ENCODE measurements at regions not wholly inside any gene's neighbourhood (a gene's known extent, or its start where the extent isn't known, plus 50 kb on each side); places are given as distances from the start of the nearest gene placed in this dataset.

DNA sequence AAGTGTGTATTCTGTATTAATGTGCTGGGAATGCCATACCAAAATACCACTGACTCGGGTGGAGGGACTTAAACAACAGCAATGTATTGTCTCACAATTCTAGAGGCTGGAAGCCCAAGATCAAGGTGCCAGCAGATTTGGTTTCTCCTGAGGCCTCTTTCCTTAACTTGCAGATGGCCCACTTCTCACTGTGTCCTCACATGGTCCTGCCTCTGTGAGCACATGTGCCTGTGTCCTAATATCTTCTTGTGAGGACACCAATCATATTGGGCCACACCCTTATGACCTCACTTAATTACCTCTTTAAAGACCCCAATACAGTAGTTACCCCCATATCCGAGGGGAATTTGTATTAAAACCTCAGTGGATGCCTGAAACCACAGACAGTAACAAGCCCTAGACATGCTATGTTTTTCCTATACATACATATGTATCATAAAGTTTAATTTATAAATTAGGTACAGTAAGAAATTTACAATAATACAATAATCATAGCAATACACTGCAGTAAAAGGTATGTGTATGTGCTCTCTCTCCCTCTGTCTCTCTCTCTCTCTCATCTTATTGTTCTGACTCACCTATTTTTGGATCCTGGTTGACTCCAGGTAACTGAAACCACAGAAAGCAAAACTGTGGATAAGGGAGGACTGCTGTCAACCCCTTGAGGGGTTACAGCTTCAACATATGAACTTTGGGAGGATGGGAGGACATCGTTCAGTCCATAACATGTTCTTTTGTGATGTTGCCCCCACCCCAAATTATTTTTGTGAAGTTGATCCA, 174.3 kb downstream of the IRS2 start:
- Histone ChIP-seq H3K9me3 (ENCODE audit: control insufficient read depth in 3 of 3, low read length in 3 of 3) (no peaks in the 10 kb centered on the region), H3K9ac (ENCODE audit: low read depth in 1 of 3, low read length in 3 of 3) (no peak overlapping the region), H3K27ac (ENCODE audit: low read depth, low read length) (no peak overlapping the region), H3K4me1 (ENCODE audit: control insufficient read depth in 3 of 3, insufficient read depth in 3 of 3, low read length in 3 of 3) (no peaks in the 10 kb centered on the region), H3K4me3 (ENCODE audit: low read length in 3 of 3) (no peak overlapping the region), H3K36me3 (ENCODE audit: control insufficient read depth in 3 of 3, insufficient read depth in 3 of 3, low read length in 3 of 3) (no peaks in the 10 kb centered on the region), H3K27me3 (ENCODE audit: control insufficient read depth in 3 of 3, insufficient read depth in 3 of 3, low read length in 3 of 3) (peaks cover 0 to 2% (median 0%) of the 10 kb centered on the region in 3 donors)

DNA sequence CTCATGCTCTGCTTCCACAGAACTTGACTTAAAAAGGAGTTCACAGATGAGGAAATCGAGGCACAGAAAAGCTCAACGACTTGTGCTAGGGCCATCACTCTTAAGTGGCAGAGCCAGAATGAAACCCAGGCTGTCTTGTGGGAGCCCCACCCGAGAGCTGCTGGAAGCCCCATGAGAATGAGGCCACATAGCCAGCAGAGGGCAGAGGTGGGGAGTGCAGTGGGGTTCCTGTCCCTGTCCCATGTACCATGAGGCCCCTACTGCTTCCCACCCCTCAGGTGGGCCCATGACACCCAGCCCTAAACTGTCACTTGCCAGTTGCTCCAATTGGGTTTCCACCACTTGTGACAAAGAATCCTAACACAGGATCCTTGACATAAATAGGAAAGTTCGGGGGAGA, 175.9 kb downstream of the IRS2 start:
- H3K27me3 ChIP-seq (ENCODE audit: control insufficient read depth in 3 of 3, insufficient read depth in 3 of 3, low read length in 3 of 3), result peaks cover 0 to 2% (median 0%) of the 10 kb centered on the region in 3 donors
- H3K9ac ChIP-seq (ENCODE audit: low read depth in 1 of 3, low read length in 3 of 3), result no peak overlapping the region
- H3K4me1 ChIP-seq (ENCODE audit: control insufficient read depth in 3 of 3, insufficient read depth in 3 of 3, low read length in 3 of 3), result no peaks in the 10 kb centered on the region
- no peaks in the 10 kb centered on the region for H3K36me3 ChIP-seq (ENCODE audit: control insufficient read depth in 3 of 3, insufficient read depth in 3 of 3, low read length in 3 of 3)
- H3K27ac ChIP-seq (ENCODE audit: low read depth, low read length), result no peak overlapping the region
- no peak overlapping the region for H3K4me3 ChIP-seq (ENCODE audit: low read length in 3 of 3)
- no peaks in the 10 kb centered on the region for H3K9me3 ChIP-seq (ENCODE audit: control insufficient read depth in 3 of 3, low read length in 3 of 3)

DNA sequence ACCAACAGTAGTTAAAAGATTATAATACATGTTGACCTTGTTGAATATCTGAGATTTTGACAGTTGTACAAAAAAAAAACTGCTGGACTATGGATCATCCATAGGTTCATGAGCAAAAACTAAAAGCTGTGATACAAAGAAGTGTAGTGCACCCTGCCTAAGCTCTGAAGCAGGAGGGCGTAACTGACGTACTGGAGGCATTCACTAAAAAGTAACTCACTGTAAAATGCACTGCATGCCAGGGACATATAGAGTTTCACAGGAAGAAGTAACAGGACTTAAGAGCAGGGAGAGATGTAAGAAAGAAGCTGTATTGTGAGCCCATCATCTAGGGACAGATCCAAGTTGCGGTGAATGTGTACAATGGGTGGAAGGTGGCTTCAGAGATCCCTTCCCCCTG, 177.9 kb downstream of the IRS2 start:
- H3K27me3 ChIP-seq (ENCODE audit: control insufficient read depth in 3 of 3, insufficient read depth in 3 of 3, low read length in 3 of 3), result peaks cover 0 to 2% (median 0%) of the 10 kb centered on the region in 3 donors
- no peak overlapping the region for H3K9ac ChIP-seq (ENCODE audit: low read depth in 1 of 3, low read length in 3 of 3)
- no peaks in the 10 kb centered on the region for H3K9me3 ChIP-seq (ENCODE audit: control insufficient read depth in 3 of 3, low read length in 3 of 3)
- no peaks in the 10 kb centered on the region for H3K4me1 ChIP-seq (ENCODE audit: control insufficient read depth in 3 of 3, insufficient read depth in 3 of 3, low read length in 3 of 3)
- no peaks in the 10 kb centered on the region for H3K36me3 ChIP-seq (ENCODE audit: control insufficient read depth in 3 of 3, insufficient read depth in 3 of 3, low read length in 3 of 3)
- no peak overlapping the region for H3K27ac ChIP-seq (ENCODE audit: low read depth, low read length)
- no peak overlapping the region for H3K4me3 ChIP-seq (ENCODE audit: low read length in 3 of 3)

DNA sequence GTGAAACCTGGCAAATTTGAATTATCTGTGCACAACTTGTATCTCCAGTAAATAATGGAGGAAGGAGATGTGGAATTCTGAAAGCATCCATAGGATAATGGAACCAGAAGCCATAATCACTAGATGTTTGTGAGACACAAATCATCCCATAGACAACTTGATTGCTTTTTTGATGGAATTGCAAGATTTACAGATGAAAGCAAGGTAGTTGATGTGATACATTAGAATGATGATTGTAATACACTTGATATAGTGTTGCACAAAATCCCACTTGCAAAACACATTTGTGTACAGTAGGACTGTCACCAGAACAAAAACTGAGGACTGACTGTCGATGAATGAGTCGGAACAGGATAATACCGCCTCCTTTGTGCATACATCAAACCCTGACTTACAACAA, 178.3 kb downstream of the IRS2 start:
- H3K4me1 ChIP-seq (ENCODE audit: control insufficient read depth in 3 of 3, insufficient read depth in 3 of 3, low read length in 3 of 3), result no peaks in the 10 kb centered on the region
- H3K27ac ChIP-seq (ENCODE audit: low read depth, low read length), result no peak overlapping the region
- no peaks in the 10 kb centered on the region for H3K36me3 ChIP-seq (ENCODE audit: control insufficient read depth in 3 of 3, insufficient read depth in 3 of 3, low read length in 3 of 3)
- H3K4me3 ChIP-seq (ENCODE audit: low read length in 3 of 3), result no peak overlapping the region
- no peaks in the 10 kb centered on the region for H3K9me3 ChIP-seq (ENCODE audit: control insufficient read depth in 3 of 3, low read length in 3 of 3)
- H3K9ac ChIP-seq (ENCODE audit: low read depth in 1 of 3, low read length in 3 of 3), result no peak overlapping the region
- peaks cover 0 to 2% (median 0%) of the 10 kb centered on the region in 3 donors for H3K27me3 ChIP-seq (ENCODE audit: control insufficient read depth in 3 of 3, insufficient read depth in 3 of 3, low read length in 3 of 3)

DNA sequence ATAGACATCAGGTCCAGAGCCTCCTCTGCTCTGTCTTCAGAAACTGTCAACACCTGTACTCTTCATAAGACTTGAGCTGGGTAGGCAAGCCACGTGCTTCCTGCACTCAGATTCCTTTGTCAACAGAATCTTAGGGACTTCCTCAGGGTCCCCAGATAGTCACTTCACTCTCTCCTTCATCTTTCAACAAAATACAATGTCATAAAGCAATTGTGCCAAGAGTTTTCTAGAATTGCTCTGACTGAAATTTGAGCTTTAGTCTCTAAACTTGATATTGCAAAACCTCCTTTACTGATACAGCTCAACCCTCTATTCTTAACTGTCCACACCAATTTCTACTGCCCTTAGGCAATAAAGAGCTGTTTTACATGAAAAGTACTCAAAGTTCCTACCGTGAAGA, 179.9 kb downstream of the IRS2 start:
- H3K9ac ChIP-seq (ENCODE audit: low read depth in 1 of 3, low read length in 3 of 3), result no peak overlapping the region
- H3K4me1 ChIP-seq (ENCODE audit: control insufficient read depth in 3 of 3, insufficient read depth in 3 of 3, low read length in 3 of 3), result no peaks in the 10 kb centered on the region
- H3K4me3 ChIP-seq (ENCODE audit: low read length in 3 of 3), result no peak overlapping the region
- H3K27me3 ChIP-seq (ENCODE audit: control insufficient read depth in 3 of 3, insufficient read depth in 3 of 3, low read length in 3 of 3), result peaks cover 0 to 2% (median 0%) of the 10 kb centered on the region in 3 donors
- H3K9me3 ChIP-seq (ENCODE audit: control insufficient read depth in 3 of 3, low read length in 3 of 3), result no peaks in the 10 kb centered on the region
- H3K36me3 ChIP-seq (ENCODE audit: control insufficient read depth in 3 of 3, insufficient read depth in 3 of 3, low read length in 3 of 3), result no peaks in the 10 kb centered on the region
- no peak overlapping the region for H3K27ac ChIP-seq (ENCODE audit: low read depth, low read length)

DNA sequence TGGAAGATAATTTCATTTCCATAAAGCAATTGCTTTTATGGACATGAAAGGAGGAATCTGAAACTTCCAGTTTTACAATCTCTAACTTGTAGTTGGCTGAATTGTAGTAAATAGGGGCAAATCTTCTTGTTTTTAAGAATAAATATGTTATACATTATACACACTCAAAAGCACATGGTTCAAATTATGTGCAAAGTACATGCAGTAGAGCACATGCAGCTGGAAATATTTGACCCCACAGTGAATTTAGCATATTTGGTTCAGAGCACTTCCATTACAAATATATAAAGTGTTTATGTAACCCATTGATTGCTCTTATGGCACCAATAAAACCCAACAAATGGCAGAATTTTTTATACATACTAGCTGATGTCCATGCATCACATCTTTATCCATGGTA, 180.5 kb downstream of the IRS2 start:
- no peak overlapping the region for H3K9ac ChIP-seq (ENCODE audit: low read depth in 1 of 3, low read length in 3 of 3)
- H3K36me3 ChIP-seq (ENCODE audit: control insufficient read depth in 3 of 3, insufficient read depth in 3 of 3, low read length in 3 of 3), result no peaks in the 10 kb centered on the region
- no peaks in the 10 kb centered on the region for H3K9me3 ChIP-seq (ENCODE audit: control insufficient read depth in 3 of 3, low read length in 3 of 3)
- H3K27me3 ChIP-seq (ENCODE audit: control insufficient read depth in 3 of 3, insufficient read depth in 3 of 3, low read length in 3 of 3), result peaks cover 0 to 2% (median 0%) of the 10 kb centered on the region in 3 donors
- H3K27ac ChIP-seq (ENCODE audit: low read depth, low read length), result no peak overlapping the region
- H3K4me3 ChIP-seq (ENCODE audit: low read length in 3 of 3), result no peak overlapping the region
- no peaks in the 10 kb centered on the region for H3K4me1 ChIP-seq (ENCODE audit: control insufficient read depth in 3 of 3, insufficient read depth in 3 of 3, low read length in 3 of 3)

DNA sequence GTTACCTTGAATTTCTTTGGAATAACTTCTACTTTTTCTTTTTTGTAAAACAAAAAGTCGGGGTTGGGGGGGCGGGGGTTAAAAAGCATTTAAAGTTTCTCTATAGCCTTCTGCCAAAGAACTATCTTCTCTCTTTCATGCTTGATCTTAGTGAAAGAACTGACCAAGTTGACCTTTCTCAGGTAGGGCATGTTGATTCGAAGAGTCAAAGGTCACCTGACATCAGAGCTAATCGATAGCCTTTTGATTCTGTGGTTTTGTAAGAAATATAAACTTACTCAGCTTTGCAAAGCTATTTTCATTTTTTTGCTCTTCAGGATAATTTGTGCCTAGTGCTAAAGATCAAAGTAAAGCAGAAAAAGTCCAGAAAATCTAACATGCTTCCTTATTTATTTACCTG, 181.5 kb downstream of the IRS2 start:
- Histone ChIP-seq H3K9me3 (ENCODE audit: control insufficient read depth in 3 of 3, low read length in 3 of 3) (no peaks in the 10 kb centered on the region), H3K4me3 (ENCODE audit: low read length in 3 of 3) (no peak overlapping the region), H3K27ac (ENCODE audit: low read depth, low read length) (no peak overlapping the region), H3K9ac (ENCODE audit: low read depth in 1 of 3, low read length in 3 of 3) (no peak overlapping the region), H3K27me3 (ENCODE audit: control insufficient read depth in 3 of 3, insufficient read depth in 3 of 3, low read length in 3 of 3) (peaks cover 0 to 6% (median 3%) of the 10 kb centered on the region in 3 donors), H3K36me3 (ENCODE audit: control insufficient read depth in 3 of 3, insufficient read depth in 3 of 3, low read length in 3 of 3) (no peaks in the 10 kb centered on the region), H3K4me1 (ENCODE audit: control insufficient read depth in 3 of 3, insufficient read depth in 3 of 3, low read length in 3 of 3) (no peaks in the 10 kb centered on the region)

DNA sequence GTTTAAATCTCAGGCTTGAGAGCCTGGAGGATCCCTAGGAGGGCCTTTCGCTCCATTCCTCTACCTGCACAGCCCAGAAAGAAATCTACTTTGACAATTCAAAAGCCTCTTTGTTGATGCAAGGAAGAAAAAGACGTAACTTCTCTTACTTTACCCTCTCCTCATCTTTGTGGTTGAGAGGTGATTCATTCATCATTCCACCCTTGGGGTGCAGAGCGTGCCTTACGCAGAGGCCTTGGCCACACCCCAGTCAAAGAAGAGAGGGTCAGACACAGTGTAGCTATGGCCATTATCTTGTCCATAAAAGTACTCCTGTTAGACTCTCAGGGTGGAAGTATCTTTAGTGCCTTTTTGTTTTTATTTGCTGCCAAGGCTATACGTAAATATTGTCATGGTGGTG, 184.0 kb downstream of the IRS2 start:
- H3K27me3 ChIP-seq (ENCODE audit: control insufficient read depth in 3 of 3, insufficient read depth in 3 of 3, low read length in 3 of 3), result peaks cover 0 to 6% (median 3%) of the 10 kb centered on the region in 3 donors
- H3K36me3 ChIP-seq (ENCODE audit: control insufficient read depth in 3 of 3, insufficient read depth in 3 of 3, low read length in 3 of 3), result no peaks in the 10 kb centered on the region

DNA sequence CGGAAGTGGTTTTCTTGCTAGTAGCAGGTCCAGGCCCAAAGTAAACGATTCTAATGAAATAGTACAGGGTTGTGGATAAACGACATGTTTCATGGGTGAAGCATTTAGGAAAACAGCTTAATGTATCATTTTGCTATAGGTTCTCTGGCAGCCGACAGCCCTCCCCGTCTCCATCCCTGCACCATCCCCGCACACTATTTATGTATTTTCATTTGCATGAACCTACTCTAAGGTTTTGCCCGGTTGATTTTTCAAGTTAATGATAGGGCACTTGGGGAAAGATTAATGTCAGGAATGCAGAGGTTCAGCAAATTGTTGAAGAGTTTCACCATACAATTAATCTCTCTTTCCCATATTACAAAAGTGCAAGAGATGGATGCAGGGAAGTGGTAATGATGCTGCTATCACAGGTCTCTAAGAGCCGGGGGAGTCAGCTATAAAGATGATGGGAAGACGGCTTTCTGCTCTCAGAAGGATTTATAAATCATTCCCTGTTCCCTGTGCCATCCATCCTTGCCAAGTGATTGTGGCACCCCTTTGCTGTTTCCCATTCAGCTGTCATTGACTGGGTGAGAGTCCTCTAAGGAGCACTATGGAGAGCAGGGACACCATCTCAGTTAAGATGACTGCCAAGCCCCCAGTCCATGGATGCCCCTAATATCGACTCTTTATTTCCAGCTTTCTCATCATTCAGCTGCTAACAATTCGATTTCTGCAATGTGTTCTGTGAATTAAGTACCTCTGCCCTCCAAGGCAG, 186.3 kb downstream of the IRS2 start:
- H3K4me3 ChIP-seq (ENCODE audit: low read length in 3 of 3), result no peak overlapping the region
- no peak overlapping the region for H3K27ac ChIP-seq (ENCODE audit: low read depth, low read length)
- H3K4me1 ChIP-seq (ENCODE audit: control insufficient read depth in 3 of 3, insufficient read depth in 3 of 3, low read length in 3 of 3), result no peaks in the 10 kb centered on the region

More for the DNA sequence above, 184.0 kb downstream of the IRS2 start:
- Histone ChIP-seq H3K27ac (ENCODE audit: low read depth, low read length) (no peak overlapping the region), H3K4me1 (ENCODE audit: control insufficient read depth in 3 of 3, insufficient read depth in 3 of 3, low read length in 3 of 3) (no peaks in the 10 kb centered on the region), H3K9me3 (ENCODE audit: control insufficient read depth in 3 of 3, low read length in 3 of 3) (no peaks in the 10 kb centered on the region), H3K4me3 (ENCODE audit: low read length in 3 of 3) (no peak overlapping the region), H3K9ac (ENCODE audit: low read depth in 1 of 3, low read length in 3 of 3) (no peak overlapping the region)

DNA sequence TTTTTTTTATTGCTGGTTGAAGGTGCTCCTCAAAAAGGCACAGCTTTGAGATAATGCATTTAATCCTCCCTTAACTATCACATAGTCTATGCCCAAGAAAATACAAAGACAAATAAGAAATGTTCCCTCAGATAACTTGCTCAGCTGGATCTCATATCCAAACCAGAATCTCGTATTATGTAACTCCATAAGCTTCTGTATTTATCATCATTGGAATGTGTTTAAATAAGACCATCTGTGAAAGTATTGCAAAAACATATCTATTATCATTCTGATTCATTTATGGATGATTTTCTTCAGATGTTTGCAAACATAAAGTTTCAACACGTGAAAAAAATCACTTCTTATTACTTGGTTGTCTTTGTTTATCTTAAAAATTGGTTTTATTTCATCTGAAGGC, 190.9 kb downstream of the IRS2 start:
- Histone ChIP-seq H3K4me1 (ENCODE audit: control insufficient read depth in 3 of 3, insufficient read depth in 3 of 3, low read length in 3 of 3) (no peaks in the 10 kb centered on the region), H3K36me3 (ENCODE audit: control insufficient read depth in 3 of 3, insufficient read depth in 3 of 3, low read length in 3 of 3) (no peaks in the 10 kb centered on the region), H3K27ac (ENCODE audit: low read depth, low read length) (no peak overlapping the region), H3K27me3 (ENCODE audit: control insufficient read depth in 3 of 3, insufficient read depth in 3 of 3, low read length in 3 of 3) (peaks cover 0 to 9% (median 3%) of the 10 kb centered on the region in 3 donors), H3K9me3 (ENCODE audit: control insufficient read depth in 3 of 3, low read length in 3 of 3) (no peaks in the 10 kb centered on the region), H3K9ac (ENCODE audit: low read depth in 1 of 3, low read length in 3 of 3) (no peak overlapping the region), H3K4me3 (ENCODE audit: low read length in 3 of 3) (no peak overlapping the region)

More for the DNA sequence above, 186.3 kb downstream of the IRS2 start:
- Histone ChIP-seq H3K36me3 (ENCODE audit: control insufficient read depth in 3 of 3, insufficient read depth in 3 of 3, low read length in 3 of 3) (no peaks in the 10 kb centered on the region), H3K27me3 (ENCODE audit: control insufficient read depth in 3 of 3, insufficient read depth in 3 of 3, low read length in 3 of 3) (peaks cover 0 to 6% (median 3%) of the 10 kb centered on the region in 3 donors), H3K9ac (ENCODE audit: low read depth in 1 of 3, low read length in 3 of 3) (no peak overlapping the region), H3K9me3 (ENCODE audit: control insufficient read depth in 3 of 3, low read length in 3 of 3) (no peaks in the 10 kb centered on the region)

Measured in skeletal muscle tissue (tissue), 3 donors.